ENCODE measurements at regions not wholly inside any gene's neighbourhood (a gene's known extent, or its start where the extent isn't known, plus 50 kb on each side); places are given as distances from the start of the nearest gene placed in this dataset.

DNA sequence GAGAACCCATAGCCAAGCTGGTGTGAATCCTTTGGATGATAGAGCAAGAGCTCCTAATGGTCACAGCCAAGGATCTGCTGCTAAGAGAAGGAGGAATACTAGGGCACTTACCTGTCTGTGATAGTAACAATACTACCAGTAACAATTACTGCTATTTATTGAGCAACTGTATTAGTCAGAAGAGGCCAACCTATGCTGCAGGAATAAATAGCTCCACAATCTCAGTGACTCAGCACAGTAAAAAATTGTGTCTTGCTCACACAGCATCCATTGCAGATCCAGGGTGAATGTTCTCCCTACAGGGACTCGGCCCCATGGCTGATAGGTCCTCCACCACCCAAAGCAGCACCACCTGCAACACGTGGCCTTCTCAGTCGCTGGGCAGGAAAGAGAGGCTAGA, 257.6 kb upstream of the ZMIZ1 start:
- Mint-ChIP-seq H3K9me3 (ENCODE audit: low read depth) (no peaks in the 10 kb centered on the region), H3K4me3 (ENCODE audit: unreplicated experiment) (no peak overlapping the region), H3K27me3 (ENCODE audit: low read depth) (peaks cover 8% of the 10 kb centered on the region), H3K27ac (ENCODE audit: unreplicated experiment) (no peak overlapping the region), H3K4me1 (ENCODE audit: low read depth) (peaks cover 13% of the 10 kb centered on the region), H3K36me3 (ENCODE audit: low read depth) (no peaks in the 10 kb centered on the region)
- DNase-seq (ENCODE audit: low spot score) = no peak
- TF ChIP-seq, protein P1, sequence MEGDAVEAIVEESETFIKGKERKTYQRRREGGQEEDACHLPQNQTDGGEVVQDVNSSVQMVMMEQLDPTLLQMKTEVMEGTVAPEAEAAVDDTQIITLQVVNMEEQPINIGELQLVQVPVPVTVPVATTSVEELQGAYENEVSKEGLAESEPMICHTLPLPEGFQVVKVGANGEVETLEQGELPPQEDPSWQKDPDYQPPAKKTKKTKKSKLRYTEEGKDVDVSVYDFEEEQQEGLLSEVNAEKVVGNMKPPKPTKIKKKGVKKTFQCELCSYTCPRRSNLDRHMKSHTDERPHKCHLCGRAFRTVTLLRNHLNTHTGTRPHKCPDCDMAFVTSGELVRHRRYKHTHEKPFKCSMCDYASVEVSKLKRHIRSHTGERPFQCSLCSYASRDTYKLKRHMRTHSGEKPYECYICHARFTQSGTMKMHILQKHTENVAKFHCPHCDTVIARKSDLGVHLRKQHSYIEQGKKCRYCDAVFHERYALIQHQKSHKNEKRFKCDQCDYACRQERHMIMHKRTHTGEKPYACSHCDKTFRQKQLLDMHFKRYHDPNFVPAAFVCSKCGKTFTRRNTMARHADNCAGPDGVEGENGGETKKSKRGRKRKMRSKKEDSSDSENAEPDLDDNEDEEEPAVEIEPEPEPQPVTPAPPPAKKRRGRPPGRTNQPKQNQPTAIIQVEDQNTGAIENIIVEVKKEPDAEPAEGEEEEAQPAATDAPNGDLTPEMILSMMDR (IDR thresholded peaks at IDR 0.05) = no peak

DNA sequence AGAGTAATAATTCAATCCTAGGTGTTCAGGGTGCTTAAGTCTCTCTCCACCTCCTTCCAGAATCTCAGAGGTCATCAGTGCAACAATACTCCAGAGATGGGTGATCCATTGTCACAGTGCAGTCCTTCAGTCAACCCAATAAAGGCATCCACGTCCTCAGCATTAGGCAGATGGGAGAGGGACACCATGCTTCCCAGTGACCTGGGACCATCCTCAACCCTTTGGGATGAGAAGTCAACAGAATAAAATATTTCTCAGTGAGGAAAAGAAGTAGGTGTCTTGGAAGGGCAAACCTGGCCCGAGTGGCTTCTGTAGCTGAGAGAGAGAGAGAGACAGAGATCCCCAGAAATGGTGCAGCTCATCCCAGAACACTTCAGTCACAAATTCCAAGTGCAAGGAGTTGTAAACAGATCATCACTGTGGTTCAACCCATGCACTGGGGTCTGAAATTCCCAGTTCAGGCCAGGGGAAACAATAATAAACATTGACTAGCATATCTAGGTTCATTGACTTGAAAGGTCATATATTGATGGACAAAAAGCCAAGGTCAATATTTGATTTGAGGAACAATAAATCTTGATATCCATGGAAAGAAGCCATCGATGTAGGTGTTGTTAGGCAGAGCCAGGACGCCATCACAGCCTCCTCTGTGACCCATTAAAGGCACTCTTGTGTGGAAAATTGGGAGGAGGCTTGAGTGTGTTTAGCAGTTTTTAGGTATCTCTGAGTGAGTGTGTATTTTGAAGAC, 256.0 kb upstream of the ZMIZ1 start:
- TF ChIP-seq, protein P1 (IDR thresholded peaks at IDR 0.05) = no peak
- Mint-ChIP-seq H3K36me3 (ENCODE audit: low read depth) (no peaks in the 10 kb centered on the region), H3K4me3 (ENCODE audit: unreplicated experiment) (no peak overlapping the region), H3K27ac (ENCODE audit: unreplicated experiment) (no peak overlapping the region), H3K27me3 (ENCODE audit: low read depth) (peaks cover 8% of the 10 kb centered on the region), H3K9me3 (ENCODE audit: low read depth) (no peaks in the 10 kb centered on the region), H3K4me1 (ENCODE audit: low read depth) (peaks cover 17% of the 10 kb centered on the region)
- DNase-seq (ENCODE audit: low spot score) = no peak

DNA sequence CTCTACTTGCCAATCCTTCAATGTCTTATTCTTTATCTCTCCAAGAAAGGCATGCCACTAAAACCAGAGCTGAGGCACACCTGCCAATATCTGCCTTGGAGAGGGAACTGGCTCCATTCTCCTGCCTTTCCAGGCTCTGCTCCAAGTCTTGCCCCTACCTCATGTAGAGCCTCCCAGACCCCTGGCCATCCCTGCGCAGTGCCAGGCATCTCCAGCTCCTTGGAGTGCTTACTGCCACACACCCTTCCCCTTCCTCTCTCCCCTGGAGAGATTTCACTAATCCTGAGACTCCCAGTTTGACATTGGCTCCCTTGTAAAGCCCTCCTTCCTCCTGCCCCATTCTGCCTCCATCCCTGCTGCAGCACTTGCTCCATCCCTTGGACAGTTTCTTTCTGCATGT, 255.2 kb upstream of the ZMIZ1 start:
- TF ChIP-seq, protein P1 (IDR thresholded peaks at IDR 0.05) = no peak
- no peak overlapping the region for H3K4me3 Mint-ChIP-seq (ENCODE audit: unreplicated experiment)
- H3K27me3 Mint-ChIP-seq (ENCODE audit: low read depth) = peaks cover 8% of the 10 kb centered on the region
- no peak overlapping the region for H3K27ac Mint-ChIP-seq (ENCODE audit: unreplicated experiment)
- H3K9me3 Mint-ChIP-seq (ENCODE audit: low read depth) = no peaks in the 10 kb centered on the region
- H3K4me1 Mint-ChIP-seq (ENCODE audit: low read depth) = peaks cover 13% of the 10 kb centered on the region
- H3K36me3 Mint-ChIP-seq (ENCODE audit: low read depth) = no peaks in the 10 kb centered on the region
- DNase-seq (ENCODE audit: low spot score) = no peak

DNA sequence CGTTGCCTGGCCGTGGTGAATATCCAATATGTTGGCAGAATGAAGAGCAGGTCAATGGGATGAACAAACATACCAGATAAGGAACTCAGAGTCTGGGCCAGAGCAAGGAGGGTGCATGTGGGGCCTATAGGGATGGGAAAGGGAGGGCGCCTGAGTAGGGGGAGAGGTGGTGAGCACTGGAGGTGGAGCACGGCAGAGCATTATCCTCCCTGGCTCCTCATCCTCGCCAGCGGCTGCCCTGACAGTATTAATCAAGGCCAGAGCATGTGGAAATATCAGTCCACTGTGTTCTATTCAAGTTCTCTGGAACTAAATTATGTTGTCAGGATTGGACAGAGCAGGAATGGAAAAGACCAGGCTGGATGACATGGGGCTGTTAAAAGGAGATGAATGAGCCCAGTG, 254.8 kb upstream of the ZMIZ1 start:
- Mint-ChIP-seq H3K4me1 (ENCODE audit: low read depth) (peaks cover 11% of the 10 kb centered on the region), H3K36me3 (ENCODE audit: low read depth) (no peaks in the 10 kb centered on the region), H3K4me3 (ENCODE audit: unreplicated experiment) (no peak overlapping the region), H3K9me3 (ENCODE audit: low read depth) (no peaks in the 10 kb centered on the region), H3K27me3 (ENCODE audit: low read depth) (peaks cover 8% of the 10 kb centered on the region), H3K27ac (ENCODE audit: unreplicated experiment) (no peak overlapping the region)
- TF ChIP-seq, protein P1 (IDR thresholded peaks at IDR 0.05) = no peak
- no peak for DNase-seq (ENCODE audit: low spot score)

DNA sequence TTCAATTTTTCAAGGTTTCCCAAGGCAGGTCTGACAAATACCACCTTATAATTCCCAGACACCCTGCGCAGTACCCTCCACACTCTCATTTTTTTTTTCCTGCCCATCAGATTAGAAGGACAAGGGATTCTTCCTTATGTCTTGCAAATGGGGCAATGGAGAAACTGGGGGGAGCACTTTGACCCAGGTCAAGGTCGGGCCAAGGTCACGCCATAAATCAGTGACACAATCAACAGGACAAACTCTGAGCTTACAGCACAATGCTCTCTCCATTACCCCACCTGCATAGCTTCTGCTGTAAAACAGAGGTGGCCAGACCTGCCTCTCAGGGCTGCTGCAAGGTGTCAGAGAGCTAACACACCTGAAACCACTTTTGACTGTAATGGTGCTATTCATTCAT, 254.4 kb upstream of the ZMIZ1 start:
- peaks cover 8% of the 10 kb centered on the region for H3K27me3 Mint-ChIP-seq (ENCODE audit: low read depth)
- no peaks in the 10 kb centered on the region for H3K9me3 Mint-ChIP-seq (ENCODE audit: low read depth)
- H3K27ac Mint-ChIP-seq (ENCODE audit: unreplicated experiment) = no peak overlapping the region
- H3K36me3 Mint-ChIP-seq (ENCODE audit: low read depth) = no peaks in the 10 kb centered on the region
- H3K4me3 Mint-ChIP-seq (ENCODE audit: unreplicated experiment) = no peak overlapping the region
- H3K4me1 Mint-ChIP-seq (ENCODE audit: low read depth) = peaks cover 8% of the 10 kb centered on the region
- TF ChIP-seq, protein P1 (IDR thresholded peaks at IDR 0.05) = no peak
- no peak for DNase-seq (ENCODE audit: low spot score)
